H54 (cell line): ENCODE measurements at regions not wholly inside any gene's neighbourhood (a gene's known extent, or its start where the extent isn't known, plus 50 kb on each side); places are given as distances from the start of the nearest gene placed in this dataset.
A peak's percentile ranks its signal among the peaks of the same experiment; 100 is the strongest.

ENCODE experiments used
- DNase-seq: peaks from one replicate; pipeline ENCODE4 v3.0.0; 2011; ENCODE audit warnings: low spot score, mixed read lengths; ENCODE audit not compliant: insufficient read length
- FAIRE-seq: peaks from 3 replicates; lab custom pipeline; 2011; peaks lifted over from hg19 to GRCh38; lab: Jason Lieb, UNC
- POLR2A ChIP-seq: IDR thresholded peaks from 2 replicates; pipeline ENCODE4 v1.6.1; 2011; ENCODE audit warnings: low read depth, mild to moderate bottlenecking, low read length

DNA sequence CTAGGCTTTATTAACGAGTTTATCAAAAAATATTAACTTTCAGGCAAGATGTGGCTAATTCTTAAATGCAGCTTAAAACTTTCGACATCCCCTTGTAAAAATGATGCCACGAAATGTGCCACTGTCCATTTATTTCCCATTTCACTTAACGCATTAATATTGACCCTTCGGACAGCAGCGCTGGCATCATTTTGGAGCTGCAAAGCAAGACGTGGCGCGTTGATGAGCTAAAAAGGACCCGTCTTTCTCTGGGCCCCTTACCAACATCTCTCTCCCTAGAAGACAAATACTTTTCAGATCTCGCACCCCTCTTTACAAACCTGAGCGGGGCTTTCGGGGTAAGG is 367.9 kb downstream of the MTX2 start:
- FAIRE-seq (peak; percentile 66), DNase-seq (no peak)

GRCh38 chr2:176637486-176638166 is 368.4 kb downstream of the MTX2 start:
- peak; percentile 75; the same call in 1 of the 2 replicates for TF ChIP-seq POLR2A
- no peak for FAIRE-seq
- DNase-seq: peak; percentile 65

More for the DNA sequence above, 367.9 kb downstream of the MTX2 start:
- TF ChIP-seq POLR2A: no peak

DNA sequence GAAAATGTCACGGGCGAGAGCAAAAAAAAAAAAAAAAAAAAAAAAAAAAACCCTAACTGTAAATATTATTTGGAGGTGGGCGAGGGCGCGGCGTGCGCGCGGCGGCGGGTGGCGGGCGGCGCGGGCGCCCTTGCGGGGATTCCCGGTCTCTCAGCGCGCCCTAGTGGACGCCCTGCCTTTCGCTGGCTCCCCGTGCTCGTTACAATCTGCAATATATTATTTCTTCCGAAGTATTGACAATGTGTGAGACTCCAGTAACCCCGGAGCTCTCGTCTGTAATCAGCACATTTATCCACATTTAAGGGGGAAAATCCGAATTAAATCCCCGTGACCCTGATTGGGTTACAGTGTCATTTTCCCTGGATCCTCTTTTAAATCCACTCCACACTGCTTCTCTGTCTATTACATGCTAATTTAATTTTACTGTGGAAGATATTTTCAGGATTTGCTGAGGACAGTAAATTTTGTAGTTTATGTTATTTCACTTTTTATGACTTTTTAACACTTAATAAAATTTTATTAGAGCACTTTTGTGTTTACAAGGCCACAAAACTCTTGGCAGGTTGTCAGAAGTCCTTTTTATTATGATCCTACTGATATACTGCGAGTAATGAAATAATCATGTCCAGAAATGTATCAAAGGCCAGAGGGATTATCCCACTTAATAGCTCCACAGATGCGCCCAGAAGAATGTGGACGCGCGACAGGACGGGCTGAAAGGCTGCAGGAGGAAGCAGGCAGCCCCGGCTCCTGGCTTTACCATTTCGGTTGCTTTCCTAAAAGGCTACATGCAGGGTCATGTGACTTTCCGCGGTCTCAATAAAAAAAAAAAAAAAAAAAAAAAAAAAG is 369.1 kb downstream of the MTX2 start:
- FAIRE-seq (no peak), DNase-seq (peak; percentile 45)
- no peak for TF ChIP-seq POLR2A

DNA sequence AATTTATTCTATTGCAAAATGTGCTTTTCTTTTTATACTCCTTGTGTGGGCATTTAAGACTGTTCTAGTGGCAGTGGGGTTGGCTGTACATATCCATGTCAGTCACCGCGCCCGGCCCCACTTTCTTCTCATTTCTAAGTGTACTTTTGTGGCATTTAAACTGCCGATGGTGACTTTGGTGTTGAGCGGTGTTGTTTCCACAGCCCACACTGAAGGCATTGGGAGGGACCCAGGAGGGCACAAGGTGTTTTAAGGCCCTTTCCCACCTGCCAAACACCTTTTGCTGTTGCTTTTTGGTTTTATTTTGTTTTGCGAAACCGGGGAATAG is 369.7 kb downstream of the MTX2 start:
- FAIRE-seq: no peak
- TF ChIP-seq POLR2A: no peak
- no peak for DNase-seq

- no peak for TF ChIP-seq POLR2A
- FAIRE-seq (peak; percentile 50), DNase-seq (no peak)
These were observed 370.4 kb downstream of the MTX2 start for GRCh38 chr2:176639671-176640070.

DNA sequence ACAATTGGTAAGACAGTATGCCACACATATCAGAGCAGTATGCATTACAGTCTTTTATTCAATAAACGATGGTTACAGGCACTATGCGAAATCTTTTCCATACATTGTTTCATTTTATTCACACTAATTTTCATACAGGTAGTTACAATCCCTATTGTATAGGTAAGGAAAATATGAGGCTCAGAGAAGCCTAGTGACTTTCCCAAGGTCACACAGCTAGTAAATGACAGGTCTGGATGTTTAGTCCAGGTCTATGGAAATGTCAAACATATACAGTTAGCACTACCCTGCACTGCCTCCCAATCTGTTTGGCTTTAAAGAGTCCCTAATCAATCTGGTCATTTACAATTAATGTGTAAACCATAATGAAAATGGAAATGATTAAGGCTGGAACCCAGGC is 372.2 kb downstream of the MTX2 start:
- FAIRE-seq (no peak), DNase-seq (no peak)
- no peak for TF ChIP-seq POLR2A

- peak; percentile 82 for DNase-seq
- no peak for TF ChIP-seq POLR2A
- FAIRE-seq: peak; percentile 87
These were observed 372.8 kb downstream of the MTX2 start for GRCh38 chr2:176642074-176642473.

DNA sequence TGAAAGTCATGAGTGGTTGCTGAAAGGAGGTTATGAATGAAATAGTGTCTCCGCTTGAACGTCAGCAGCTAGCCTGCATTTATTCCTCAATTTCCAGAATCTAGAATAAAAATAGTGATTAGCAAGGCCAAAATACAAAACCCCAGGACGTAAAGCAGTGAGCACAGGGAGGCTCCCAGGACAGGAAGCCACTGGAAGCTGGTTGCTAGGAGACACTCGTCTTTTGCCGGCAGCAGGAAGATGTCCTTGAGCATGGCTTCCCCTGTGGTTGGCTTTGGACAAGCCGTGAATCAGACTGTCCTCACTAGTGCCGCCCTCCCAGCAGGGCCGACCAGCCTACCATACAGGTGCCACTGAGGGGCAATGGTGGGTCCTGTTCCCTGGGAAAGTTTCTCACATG is 374.4 kb downstream of the MTX2 start:
- no peak for TF ChIP-seq POLR2A
- DNase-seq (peak; percentile 57), FAIRE-seq (peak; percentile 90)

DNA sequence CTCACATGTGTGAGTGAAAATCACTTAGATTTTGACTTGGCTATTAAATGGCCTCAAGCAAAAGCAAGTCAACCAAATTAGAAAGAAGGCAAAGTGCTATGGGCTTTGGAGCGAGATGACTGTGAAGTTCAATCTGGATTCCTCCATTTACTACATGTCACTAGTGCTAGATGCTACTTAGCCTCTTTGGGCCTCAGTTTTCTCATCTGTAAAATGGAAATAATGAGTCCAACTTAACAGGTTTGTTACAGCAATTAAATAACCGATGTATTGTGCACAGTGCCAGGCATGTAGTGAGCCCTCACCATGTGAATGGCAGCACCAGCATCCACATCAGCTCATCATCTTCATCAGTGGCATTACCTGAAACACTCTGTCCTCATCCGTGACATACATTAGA is 376.3 kb downstream of the MTX2 start:
- FAIRE-seq: no peak
- no peak for DNase-seq
- TF ChIP-seq POLR2A: no peak

DNA sequence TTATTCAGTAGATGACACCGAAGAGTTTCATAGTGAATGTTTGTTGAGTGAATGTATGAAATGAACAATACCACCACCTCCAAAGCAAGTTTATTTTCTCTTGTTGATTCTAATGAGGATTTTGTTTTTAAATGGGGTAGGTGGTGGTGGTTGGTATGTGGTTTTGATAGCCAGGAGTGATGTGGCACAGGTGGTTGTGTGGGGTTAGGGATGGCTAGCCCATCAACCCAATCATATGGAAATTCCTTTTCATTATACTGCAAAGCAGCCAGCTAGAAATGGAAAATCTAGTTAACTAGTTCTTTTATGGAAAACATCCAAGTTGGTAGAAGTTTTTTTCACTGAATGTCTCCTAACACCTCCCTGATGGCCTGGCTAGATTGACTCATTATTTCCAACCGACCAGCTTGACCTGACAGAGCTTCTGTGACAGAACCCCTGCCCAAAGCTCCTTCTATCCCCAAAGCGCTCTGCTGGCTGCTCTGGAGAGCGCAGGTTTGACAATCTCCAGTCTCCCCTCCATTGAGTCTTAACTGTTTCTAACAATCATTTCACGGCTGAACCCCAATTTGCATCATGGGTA is 376.9 kb downstream of the MTX2 start:
- FAIRE-seq: no peak
- no peak for DNase-seq
- no peak for TF ChIP-seq POLR2A

DNA sequence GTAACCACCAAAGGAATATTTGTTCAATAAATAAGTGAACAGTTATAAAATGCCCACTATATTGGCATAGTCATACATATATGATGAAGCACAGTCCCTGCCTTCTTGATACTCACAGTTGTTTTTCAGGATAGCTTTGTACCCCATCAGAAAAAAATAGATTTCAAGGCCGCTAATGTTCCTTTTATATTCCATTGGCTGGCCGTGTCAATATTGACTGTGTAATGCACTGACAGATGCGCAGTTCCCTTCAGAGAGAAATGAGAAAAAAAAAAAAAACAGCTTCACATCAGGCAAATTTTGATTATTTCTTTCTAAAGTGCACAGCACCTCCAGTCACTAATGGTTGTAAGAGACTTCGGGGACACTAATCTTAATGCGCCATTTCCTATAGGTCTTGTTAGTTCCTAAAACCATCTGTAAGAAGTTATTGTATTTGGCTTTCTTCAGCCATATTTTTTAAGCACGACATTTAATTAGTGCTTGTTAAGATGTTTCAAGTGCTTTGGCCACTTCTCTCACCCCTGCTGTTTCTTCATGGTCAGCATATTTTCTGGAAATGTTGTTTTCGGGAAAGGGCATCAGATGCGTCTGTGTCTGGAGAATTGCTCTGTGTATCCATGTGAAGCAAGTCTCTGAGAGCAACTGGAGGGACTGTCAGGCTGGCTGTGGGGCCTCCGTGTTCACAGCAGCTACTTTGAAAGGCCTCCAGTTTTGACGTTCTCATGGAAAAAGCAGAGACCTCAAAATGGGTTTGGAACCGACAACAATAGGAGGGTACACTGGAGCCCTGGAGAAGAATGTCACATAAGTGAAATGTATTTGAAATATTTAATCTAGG is 378.3 kb downstream of the MTX2 start:
- no peak for TF ChIP-seq POLR2A
- FAIRE-seq (no peak), DNase-seq (no peak)

DNA sequence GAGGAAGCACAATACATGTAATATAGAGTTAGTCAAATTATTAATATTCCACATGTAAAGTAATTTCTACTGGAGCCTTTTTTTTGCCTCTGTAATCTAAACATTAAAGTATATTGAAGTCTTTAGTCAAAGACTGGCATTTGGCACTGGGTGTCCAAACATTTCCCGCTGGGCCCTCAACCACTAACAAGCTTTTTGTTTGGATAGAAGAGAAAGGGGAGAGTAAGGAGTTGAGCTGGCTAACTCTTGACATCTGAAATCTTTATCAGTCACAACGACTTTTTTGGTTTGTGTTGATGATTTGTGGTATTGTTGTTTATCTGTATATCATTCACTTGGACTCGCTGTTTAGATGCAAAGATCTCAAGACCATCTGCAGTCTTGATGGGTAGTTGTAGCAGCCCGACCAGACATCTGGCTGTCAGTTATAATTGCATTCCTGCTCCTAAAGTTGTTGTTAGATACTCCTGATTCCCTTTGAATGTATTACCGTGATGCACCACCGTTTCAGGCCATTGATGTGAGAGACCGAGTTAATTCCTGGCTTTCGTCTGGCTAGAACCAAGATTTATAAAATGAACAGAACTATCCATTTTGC is 379.6 kb downstream of the MTX2 start:
- no peak for TF ChIP-seq POLR2A
- DNase-seq: no peak
- FAIRE-seq: peak; percentile 11

DNA sequence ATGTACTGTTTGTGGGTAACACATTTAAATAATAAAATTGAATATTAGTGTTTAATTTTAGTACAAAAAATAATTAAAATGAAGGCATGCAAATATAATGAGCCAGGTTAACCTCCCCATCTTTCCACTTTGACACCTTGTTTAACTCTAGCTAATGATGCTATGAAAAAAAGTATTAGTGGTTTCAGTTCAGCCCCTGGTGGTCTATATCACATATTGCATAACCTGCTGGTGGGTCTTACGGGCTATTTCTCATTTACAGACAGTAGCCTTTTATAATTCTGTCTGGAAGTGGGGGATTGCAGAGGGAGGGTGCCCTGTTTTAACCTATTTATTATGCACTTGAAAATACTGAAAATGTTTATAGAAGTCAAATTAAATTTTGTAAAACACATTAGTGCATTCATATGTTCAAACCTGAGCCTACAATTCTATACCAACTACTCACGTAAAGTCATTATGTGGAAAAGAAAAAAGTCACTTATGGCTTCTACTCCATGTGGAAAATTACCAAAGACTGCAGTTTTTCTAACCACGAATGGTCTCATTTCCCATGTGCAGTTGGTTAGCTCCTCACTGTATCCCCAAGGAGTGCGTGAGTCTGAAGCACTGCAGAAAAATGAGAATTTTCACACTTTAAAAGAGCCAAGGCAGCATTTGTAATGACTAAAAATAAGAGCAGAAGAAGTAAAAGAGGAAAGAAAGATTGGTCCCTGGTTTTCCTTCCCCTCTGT is 381.0 kb downstream of the MTX2 start:
- peak; percentile 41 for FAIRE-seq
- DNase-seq: no peak

More for the DNA sequence above, 381.0 kb downstream of the MTX2 start:
- TF ChIP-seq POLR2A: no peak
